Adipocyte (in vitro differentiated cells): ENCODE measurements at regions not wholly inside any gene's neighbourhood (a gene's known extent, or its start where the extent isn't known, plus 50 kb on each side); places are given as distances from the start of the nearest gene placed in this dataset.
"Not testable (repeated sequence)": the region's sequence is repeated elsewhere in the genome, so short reads cannot be mapped to it uniquely, and the experiment has no call there.

Experiments
- DNase-seq: peaks from one replicate; pipeline ENCODE4 v3.0.0-alpha.2; 2015; ENCODE audit warnings: low read depth
- H3K27me3 ChIP-seq: replicated peaks from 2 replicates; pipeline ENCODE4 v1.7.0; 2013; ENCODE audit warnings: mild to moderate bottlenecking, low read length, moderate library complexity; ENCODE audit not compliant: control insufficient read depth, insufficient read depth
- H3K36me3 ChIP-seq: 2 replicates; pipeline ENCODE4 v1.7.0; 2013; ENCODE audit warnings: low read length, mild to moderate bottlenecking, moderate library complexity; ENCODE audit not compliant: control insufficient read depth, insufficient read depth, severe bottlenecking
- H3K4me1 ChIP-seq: 2 replicates; pipeline ENCODE4 v1.7.0; 2013; ENCODE audit warnings: mild to moderate bottlenecking, low read length, moderate library complexity; ENCODE audit not compliant: control insufficient read depth, insufficient read depth
- H3K4me3 ChIP-seq: 2 replicates; pipeline ENCODE4 v1.7.0; 2013; ENCODE audit warnings: mild to moderate bottlenecking, low read length, moderate library complexity
- H3K9ac ChIP-seq: 2 replicates; pipeline ENCODE4 v1.7.0; 2013; ENCODE audit warnings: mild to moderate bottlenecking, low read length, moderate library complexity
- H3K9me3 ChIP-seq: 2 replicates; pipeline ENCODE4 v1.7.0; 2013; ENCODE audit warnings: mild to moderate bottlenecking, low read length, moderate library complexity; ENCODE audit not compliant: control insufficient read depth

GRCh38 chr12:105469701-105470100 lies 139.2 kb downstream of the C12orf75 start:
- Histone ChIP-seq H3K9ac (no peak overlapping the region), H3K4me1 (no peaks in the 10 kb centered on the region), H3K4me3 (no peak overlapping the region), H3K9me3 (no peaks in the 10 kb centered on the region), H3K27me3 (peaks cover 8% of the 10 kb centered on the region), H3K36me3 (no peaks in the 10 kb centered on the region)
- no peak for DNase-seq

DNA sequence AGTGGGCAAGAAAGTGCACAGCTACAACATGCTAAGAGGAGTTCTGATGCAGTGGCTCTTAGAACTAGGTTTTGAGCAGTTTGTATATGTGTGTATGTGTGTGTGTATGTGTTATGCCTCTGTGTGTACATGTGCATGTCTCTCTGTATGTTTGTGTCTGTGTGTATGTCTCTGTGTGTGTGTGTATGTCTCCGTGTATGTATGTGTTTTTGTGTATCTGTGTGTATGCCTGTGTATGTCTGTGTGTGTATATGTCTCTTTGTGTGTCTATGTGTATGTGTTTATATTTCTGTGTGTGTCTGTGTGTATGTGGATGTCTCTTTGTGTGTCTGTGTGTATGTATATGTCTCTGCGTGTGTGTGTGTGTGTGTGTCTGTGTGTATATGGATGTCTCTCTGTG lies 139.6 kb downstream of the C12orf75 start:
- peaks cover 8% of the 10 kb centered on the region for H3K27me3 ChIP-seq
- H3K9ac ChIP-seq = no peak overlapping the region
- no peak overlapping the region for H3K4me3 ChIP-seq
- H3K9me3 ChIP-seq = no peaks in the 10 kb centered on the region
- H3K36me3 ChIP-seq = no peaks in the 10 kb centered on the region
- H3K4me1 ChIP-seq = no peaks in the 10 kb centered on the region
- DNase-seq = no peak

GRCh38 chr12:105470601-105471000 lies 140.1 kb downstream of the C12orf75 start:
- H3K4me1 ChIP-seq = no peaks in the 10 kb centered on the region
- peaks cover 3% of the 10 kb centered on the region for H3K27me3 ChIP-seq
- no peaks in the 10 kb centered on the region for H3K36me3 ChIP-seq
- H3K4me3 ChIP-seq = no peak overlapping the region
- no peak overlapping the region for H3K9ac ChIP-seq
- no peaks in the 10 kb centered on the region for H3K9me3 ChIP-seq
- no peak for DNase-seq

DNA sequence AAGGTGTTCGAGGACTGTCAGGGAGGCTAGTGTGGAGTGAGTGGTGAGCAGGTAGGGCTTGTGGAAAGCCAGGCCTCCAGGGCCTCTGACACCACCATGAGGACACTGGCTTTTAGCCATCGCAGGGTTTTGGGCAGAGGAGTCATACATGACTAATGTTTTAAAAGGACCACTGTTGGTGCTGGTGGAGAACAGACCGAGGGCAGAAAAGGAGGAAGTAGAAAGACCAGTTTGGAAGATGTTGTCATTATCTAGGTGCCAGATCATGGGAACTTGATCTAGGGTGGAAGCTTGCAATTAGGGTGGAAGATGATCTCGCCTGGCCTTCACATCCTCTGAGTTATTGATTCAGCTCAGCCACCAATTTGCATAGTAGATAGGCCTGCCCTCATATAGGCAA lies 144.2 kb downstream of the C12orf75 start:
- H3K9me3 ChIP-seq = no peaks in the 10 kb centered on the region
- no peaks in the 10 kb centered on the region for H3K36me3 ChIP-seq
- H3K4me3 ChIP-seq = no peak overlapping the region
- H3K9ac ChIP-seq = no peak overlapping the region
- H3K27me3 ChIP-seq = no peaks in the 10 kb centered on the region
- no peaks in the 10 kb centered on the region for H3K4me1 ChIP-seq
- DNase-seq = no peak

DNA sequence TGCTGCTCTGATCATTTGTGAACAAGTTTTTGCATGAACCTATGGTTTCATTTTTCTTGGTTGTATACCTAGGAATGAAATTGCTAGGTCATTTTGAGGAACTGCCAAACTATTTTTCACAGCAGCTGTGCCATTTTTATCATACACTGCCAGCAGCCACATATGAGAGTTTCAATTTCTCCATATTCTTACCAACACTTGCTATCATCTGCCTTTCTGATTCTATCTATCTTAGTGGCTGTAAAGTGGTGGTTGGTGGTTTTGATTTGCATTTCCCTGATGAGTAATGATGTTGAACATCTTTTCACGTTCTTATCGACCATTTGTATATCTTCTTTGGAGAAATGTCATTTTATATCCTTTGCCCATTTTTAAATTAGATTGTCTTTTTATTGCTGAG lies 146.1 kb downstream of the C12orf75 start:
- no peak for DNase-seq

DNA sequence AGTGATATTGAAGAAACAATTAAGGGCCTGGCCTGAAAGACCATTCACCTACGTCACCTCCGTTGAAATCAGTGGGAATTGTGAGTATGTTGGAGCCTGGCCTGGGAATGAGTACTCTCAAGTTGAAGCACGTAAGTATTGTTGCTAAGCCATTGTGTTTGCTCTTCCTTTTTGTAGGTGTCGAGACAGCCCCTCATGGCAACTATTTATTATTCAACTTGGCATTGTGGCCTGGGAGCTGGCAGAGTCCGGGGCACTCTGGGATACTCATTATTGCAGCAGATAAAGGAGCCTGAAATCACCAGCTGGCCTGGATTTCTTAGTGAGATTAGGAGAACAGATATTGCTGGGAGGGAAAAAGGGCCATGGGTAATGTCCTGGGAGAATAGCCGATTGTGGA lies 147.4 kb downstream of the C12orf75 start:
- no peaks in the 10 kb centered on the region for H3K36me3 ChIP-seq
- no peak overlapping the region for H3K9ac ChIP-seq
- DNase-seq = no peak
- H3K4me1 ChIP-seq = no peaks in the 10 kb centered on the region
- no peaks in the 10 kb centered on the region for H3K9me3 ChIP-seq
- H3K27me3 ChIP-seq = no peaks in the 10 kb centered on the region
- H3K4me3 ChIP-seq = no peak overlapping the region

More for the DNA sequence above, 146.1 kb downstream of the C12orf75 start:
- Histone ChIP-seq H3K36me3 (no peaks in the 10 kb centered on the region), H3K27me3 (no peaks in the 10 kb centered on the region), H3K4me1 (no peaks in the 10 kb centered on the region), H3K9ac (no peak overlapping the region), H3K4me3 (no peak overlapping the region), H3K9me3 (no peaks in the 10 kb centered on the region)

DNA sequence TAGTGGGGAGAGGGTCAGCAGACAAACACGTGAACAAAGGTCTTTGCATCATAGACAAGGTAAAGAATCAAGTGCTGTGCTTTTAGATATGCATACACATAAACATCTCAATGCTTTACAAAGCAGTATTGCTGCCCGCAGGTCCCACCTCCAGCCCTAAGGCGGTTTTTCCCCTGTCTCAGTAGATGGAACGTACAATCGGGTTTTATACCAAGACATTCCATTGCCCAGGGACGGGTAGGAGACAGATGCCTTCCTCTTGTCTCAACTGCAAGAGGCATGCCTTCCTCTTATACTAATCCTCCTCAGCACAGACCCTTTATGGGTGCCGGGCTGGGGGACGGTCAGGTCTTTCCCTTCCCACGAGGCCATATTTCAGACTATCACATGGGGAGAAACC lies 148.3 kb downstream of the C12orf75 start:
- H3K9me3 ChIP-seq, H3K9ac ChIP-seq, DNase-seq, H3K4me3 ChIP-seq, H3K36me3 ChIP-seq, H3K27me3 ChIP-seq, H3K4me1 ChIP-seq: not testable (repeated sequence)

GRCh38 chr12:105479710-105480109 lies 149.2 kb downstream of the C12orf75 start:
- H3K27me3 ChIP-seq = no peaks in the 10 kb centered on the region
- DNase-seq = no peak
- H3K4me3 ChIP-seq = no peak overlapping the region
- H3K9ac ChIP-seq = no peak overlapping the region
- H3K36me3 ChIP-seq = no peaks in the 10 kb centered on the region
- H3K4me1 ChIP-seq = no peaks in the 10 kb centered on the region
- no peaks in the 10 kb centered on the region for H3K9me3 ChIP-seq

DNA sequence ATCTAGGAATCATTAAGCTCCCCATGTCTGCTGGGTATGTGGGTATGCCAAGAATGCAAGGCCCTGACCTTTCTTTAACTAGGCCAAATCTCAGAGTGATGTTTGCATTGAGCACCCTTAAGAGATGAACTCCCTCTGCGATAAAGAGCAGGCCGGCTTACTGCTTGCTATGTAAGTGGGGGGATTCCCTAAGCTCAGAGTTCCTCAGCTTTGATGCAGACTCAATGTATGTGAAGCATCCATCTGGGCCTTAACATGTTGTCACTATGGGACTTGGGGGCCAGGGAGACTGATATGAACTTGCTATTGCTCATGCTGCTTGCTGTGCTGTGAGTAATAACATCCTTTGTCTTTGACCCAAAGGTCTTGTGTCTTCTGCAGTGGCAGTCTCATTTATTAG lies 149.7 kb downstream of the C12orf75 start:
- Histone ChIP-seq H3K9me3 (no peaks in the 10 kb centered on the region), H3K27me3 (no peaks in the 10 kb centered on the region), H3K9ac (no peak overlapping the region), H3K36me3 (no peaks in the 10 kb centered on the region), H3K4me1 (no peaks in the 10 kb centered on the region), H3K4me3 (no peak overlapping the region)
- DNase-seq = peak; percentile 7

DNA sequence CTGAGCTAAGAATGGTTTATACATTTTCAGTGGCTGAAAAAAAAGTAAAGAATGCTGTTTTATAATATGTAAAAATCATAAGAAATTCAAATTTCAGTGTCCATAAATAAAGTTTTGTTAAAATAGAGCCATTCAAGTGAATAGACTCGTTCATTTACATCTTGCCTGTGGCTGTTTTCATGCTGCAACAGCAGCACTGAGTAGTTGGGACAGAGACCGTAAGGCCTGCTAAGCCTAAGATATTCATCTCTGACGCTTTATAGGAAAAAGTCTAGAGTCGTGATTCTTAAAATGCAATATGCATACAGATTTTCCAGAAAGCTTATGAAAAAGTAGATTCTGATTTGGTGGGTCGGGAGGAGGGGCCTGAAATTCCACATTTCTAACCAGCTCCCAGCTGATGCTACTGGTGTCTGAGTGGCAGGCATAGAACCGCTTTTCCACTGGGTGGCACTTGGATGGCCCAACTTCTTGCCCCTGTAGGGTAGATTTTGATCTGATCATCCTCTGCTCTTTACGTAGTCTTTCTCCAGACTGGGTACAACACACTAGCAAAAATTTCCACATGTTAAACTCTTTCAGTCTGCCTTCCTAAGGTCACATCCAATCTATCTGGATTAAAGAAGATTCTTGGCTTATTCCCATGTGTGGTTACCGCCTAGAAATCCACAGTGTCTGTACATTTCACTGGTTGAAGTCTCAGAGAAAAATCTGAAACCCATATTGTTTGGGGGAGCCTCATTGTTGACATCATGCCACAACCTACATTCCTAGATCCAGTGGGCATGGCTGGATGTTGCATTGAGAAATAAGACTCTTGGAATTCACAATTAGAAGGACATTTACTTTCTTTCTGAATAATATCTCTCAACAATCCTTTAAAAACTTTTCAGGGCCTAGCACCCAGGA lies 151.2 kb downstream of the C12orf75 start:
- Histone ChIP-seq H3K27me3 (no peaks in the 10 kb centered on the region), H3K9me3 (no peaks in the 10 kb centered on the region), H3K36me3 (no peaks in the 10 kb centered on the region), H3K4me3 (no peak overlapping the region), H3K9ac (no peak overlapping the region), H3K4me1 (no peaks in the 10 kb centered on the region)
- DNase-seq = peak; percentile 51

- no peak for DNase-seq
These were observed 152.5 kb downstream of the C12orf75 start for GRCh38 chr12:105482951-105483350.

DNA sequence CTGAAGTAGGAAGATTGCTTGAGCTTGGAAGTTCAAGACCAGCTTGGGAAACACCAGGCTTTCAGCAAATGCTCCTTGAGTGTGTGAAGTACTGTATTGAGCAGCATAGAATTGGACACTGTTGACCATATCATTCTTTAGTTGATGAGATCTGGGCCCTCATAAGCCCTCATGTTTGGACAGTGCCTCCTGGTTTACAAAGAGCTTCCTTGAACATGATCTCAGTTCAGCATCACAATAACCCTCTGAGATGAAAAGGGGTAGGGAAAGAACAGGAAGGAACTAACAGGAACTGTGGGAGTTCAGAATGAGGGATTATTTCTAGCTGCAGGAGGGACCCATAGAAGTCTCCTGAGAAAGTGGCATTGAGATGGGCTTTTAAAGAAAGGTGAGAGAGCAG lies 153.2 kb downstream of the C12orf75 start:
- Histone ChIP-seq H3K27me3 (no peaks in the 10 kb centered on the region), H3K9me3 (no peaks in the 10 kb centered on the region), H3K4me3 (no peak overlapping the region), H3K9ac (no peak overlapping the region), H3K36me3 (no peaks in the 10 kb centered on the region), H3K4me1 (no peaks in the 10 kb centered on the region)
- DNase-seq = no peak

More at GRCh38 chr12:105482951-105483350, 152.5 kb downstream of the C12orf75 start:
- H3K9ac ChIP-seq = no peak overlapping the region
- H3K36me3 ChIP-seq = no peaks in the 10 kb centered on the region
- H3K27me3 ChIP-seq = no peaks in the 10 kb centered on the region
- no peaks in the 10 kb centered on the region for H3K4me1 ChIP-seq
- no peak overlapping the region for H3K4me3 ChIP-seq
- H3K9me3 ChIP-seq = no peaks in the 10 kb centered on the region
